ENCODE measurements at regions not wholly inside any gene's neighbourhood (a gene's known extent, or its start where the extent isn't known, plus 50 kb on each side); places are given as distances from the start of the nearest gene placed in this dataset.

- ChIA-PET CTCF (ENCODE audit: partially characterized antibody) (no interaction called here), POLR2A (ENCODE audit: partially characterized antibody) (no interaction called here)
- H4K8ac ChIP-seq (ENCODE audit: extremely low read depth, insufficient read depth, low read length), result no peak overlapping the region
- H3K4ac ChIP-seq (replicated peaks; ENCODE audit: insufficient read length, low read depth, low read length), result no peak overlapping the region
- no peak overlapping the region for H3K56ac ChIP-seq (replicated peaks; ENCODE audit: insufficient read length, low read depth, low read length)
- no peak overlapping the region for H2BK15ac ChIP-seq (ENCODE audit: low read length)
- peaks cover 0 to under 1% (median 0%) of the 10 kb centered on the region in 4 experiments; a peak in 1 of 7 replicates for H3K4me1 ChIP-seq (replicated peaks in 1 of 4; ENCODE audit: control insufficient read depth in 3 of 4, insufficient read depth in 4 of 4, low read length in 3 of 4)
- no peaks in the 10 kb centered on the region for H3K9me3 ChIP-seq (ENCODE audit: insufficient read depth in 2 of 2, low read depth in 1 of 2, low read length in 1 of 2)
- H3K36me3 ChIP-seq (ENCODE audit: control insufficient read depth in 2 of 4, insufficient read depth in 4 of 4, low read length in 3 of 4), result no peaks in the 10 kb centered on the region; a peak in 1 of 8 replicates
- no peak overlapping the region for H2BK12ac ChIP-seq (ENCODE audit: low read depth, low read length)
- H2BK120ac ChIP-seq (replicated peaks; ENCODE audit: low read depth, low read length), result no peak overlapping the region
- no peak overlapping the region for H2AK5ac ChIP-seq (ENCODE audit: low read depth, low read length)
- no peak overlapping the region for H3K4me2 ChIP-seq (ENCODE audit: insufficient read depth in 1 of 2, low read depth in 2 of 2, low read length in 2 of 2)
- DNase-seq (ENCODE audit: low read depth in 1 of 2, low spot score in 2 of 2), result no peak
- no peaks in the 10 kb centered on the region for H3K79me1 ChIP-seq (ENCODE audit: low read depth, low read length)
- H3K9ac ChIP-seq (replicated peaks in 1 of 4; ENCODE audit: extremely low read depth in 1 of 4, low read depth in 3 of 4, low read length in 3 of 4), result no peak overlapping the region
- no peaks in the 10 kb centered on the region for H3K27me3 ChIP-seq (replicated peaks in 1 of 4; ENCODE audit: control insufficient read depth in 3 of 4, extremely low read depth in 1 of 4, insufficient read depth in 3 of 4, low read length in 3 of 4)
- no peak overlapping the region for H2AFZ ChIP-seq (ENCODE audit: low read length)
- WGBS, 2 experiments (ENCODE audit: extremely low coverage in 1 of 2, insufficient coverage in 1 of 2, insufficient read length in 1 of 2, insufficient replicate concordance in 2 of 2, low coverage in 1 of 2, low lambda C conversion rate in 2 of 2, missing lambda C conversion rate in 1 of 2), result 92% methylated on average over 1 of the region's 1 CpG; no CpG with 5 or more reads in 1 of the 2 experiments
- H3K14ac ChIP-seq (ENCODE audit: insufficient read length), result no peak overlapping the region
- no peak for FAIRE-seq
- H4K20me1 ChIP-seq (replicated peaks in 1 of 2; ENCODE audit: control insufficient read depth in 1 of 2, insufficient read depth in 2 of 2, low read length in 2 of 2), result no peaks in the 10 kb centered on the region
- H3K79me2 ChIP-seq (ENCODE audit: control insufficient read depth in 1 of 2, insufficient read depth in 2 of 2, low read length in 2 of 2), result no peaks in the 10 kb centered on the region
- H3K18ac ChIP-seq (ENCODE audit: extremely low read depth, low read length), result no peak overlapping the region
- no peak overlapping the region for H3K4me3 ChIP-seq (ENCODE audit: extremely low read depth in 1 of 4, insufficient read depth in 2 of 4, low read depth in 3 of 4, low read length in 4 of 4)
- H2BK5ac ChIP-seq (ENCODE audit: low read depth, low read length), result no peak overlapping the region
- no peak overlapping the region for H3K27ac ChIP-seq (ENCODE audit: low read depth, low read length)
- no peak overlapping the region for H4K91ac ChIP-seq (replicated peaks; ENCODE audit: insufficient read length, low read length)
- no peak overlapping the region for H2BK20ac ChIP-seq (ENCODE audit: low read length)
- no peaks in the 10 kb centered on the region for H3K23me2 ChIP-seq (ENCODE audit: low read depth, low read length)
- no peak overlapping the region for H3K23ac ChIP-seq (ENCODE audit: insufficient read length)
- H4K5ac ChIP-seq (ENCODE audit: insufficient read length, low read depth, low read length), result no peak overlapping the region
- no peak for TF ChIP-seq TCF12 (IDR thresholded peaks at IDR 0.05; ENCODE audit: low read depth, low read length)
- TF ChIP-seq CHD2 (IDR thresholded peaks at IDR 0.05; ENCODE audit: low read length), result no peak
- no peak for TF ChIP-seq EP300 (IDR thresholded peaks at IDR 0.05; ENCODE audit: borderline replicate concordance in 1 of 2, low read depth in 2 of 2, low read length in 2 of 2)
- no peak for TF ChIP-seq MAX (IDR thresholded peaks at IDR 0.05)
- TF ChIP-seq BCL11A (IDR thresholded peaks at IDR 0.05; ENCODE audit: low read depth in 2 of 2, low read length in 2 of 2), result no peak
- TF ChIP-seq YY1 (IDR thresholded peaks at IDR 0.05; ENCODE audit: low read depth, low read length), result no peak
- no peak for TF ChIP-seq BRCA1 (IDR thresholded peaks at IDR 0.05; ENCODE audit: low read depth, low read length)
- TF ChIP-seq SAP30 (IDR thresholded peaks at IDR 0.05; ENCODE audit: insufficient read depth, insufficient replicate concordance, low read length), result no peak
- TF ChIP-seq NANOG (IDR thresholded peaks at IDR 0.05; ENCODE audit: insufficient read depth, low read depth, low read length, poor library complexity, severe bottlenecking), result no peak
- no peak for TF ChIP-seq KDM5A (IDR thresholded peaks at IDR 0.05; ENCODE audit: low read length)
- no peak for TF ChIP-seq ATF3 (IDR thresholded peaks at IDR 0.05; ENCODE audit: insufficient read depth, low read depth, low read length)
- no peak for TF ChIP-seq SP2 (IDR thresholded peaks at IDR 0.05; ENCODE audit: low read length)
- no peak for TF ChIP-seq RBBP5 (IDR thresholded peaks at IDR 0.05; ENCODE audit: borderline replicate concordance, low read depth, low read length)
These were observed 151.5 kb upstream of the CENPW start for GRCh38 chr6:126188279-126188909.

All from H1 (cell line).